IMR-90 (cell line): ENCODE measurements at regions not wholly inside any gene's neighbourhood (a gene's known extent, or its start where the extent isn't known, plus 50 kb on each side); places are given as distances from the start of the nearest gene placed in this dataset.

Experiments used
- ATAC-seq: fragments of 200-7000 bp; cut with Tn5 transposase; 2 replicates; pipeline ENCODE4 v1.9.1; 2020; ENCODE audit warnings: low read depth, mild to moderate bottlenecking, moderate library complexity
- BruUV-seq: library from RNA; stranded (reverse); fragments of 400-500 nt; replicated peaks from 2 replicates; lab custom pipeline; 2021; lab: Mats Ljungman, UMichigan
- CTCF ChIA-PET: fragments of 300-600 bp; formaldehyde crosslinking; extraction: SDS; loops from one replicate; lab custom pipeline; 2021; ENCODE audit warnings: antibody characterized with exemption; lab: Yijun Ruan, JAX
- POLR2A ChIA-PET: fragments of 300-600 bp; sonication (Branson Sonifier 250); formaldehyde crosslinking; loops from one replicate; lab custom pipeline; 2022; ENCODE audit warnings: antibody characterized with exemption; ENCODE audit not compliant: unreplicated experiment; lab: Charles Lee
- DNase-seq: peaks from one replicate; pipeline ENCODE4 v3.0.0; 2013
- H2AFZ ChIP-seq: replicated peaks from 2 replicates; pipeline ENCODE3; 2013; ENCODE audit warnings: low read length, mild to moderate bottlenecking; ENCODE audit not compliant: poor library complexity
- H2AK5ac ChIP-seq: 2 replicates; pipeline ENCODE4 v1.6.1; 2013; ENCODE audit warnings: low read depth, low read length, inconsistent platforms
- H2AK9ac ChIP-seq: replicated peaks from 2 replicates; pipeline ENCODE3; 2013; ENCODE audit warnings: mild to moderate bottlenecking, low read depth, low read length, moderate library complexity; ENCODE audit not compliant: poor library complexity
- H2BK120ac ChIP-seq: 2 replicates; pipeline ENCODE4 v1.6.1; 2013; ENCODE audit warnings: low read depth, low read length, inconsistent platforms
- H2BK15ac ChIP-seq: 3 replicates; pipeline ENCODE4 v1.6.1; 2013; ENCODE audit warnings: low read depth, low read length, inconsistent platforms
- H2BK20ac ChIP-seq: 2 replicates; pipeline ENCODE4 v1.6.1; 2013; ENCODE audit warnings: low read depth, mild to moderate bottlenecking, inconsistent platforms, low read length, moderate library complexity
- H2BK5ac ChIP-seq: 2 replicates; pipeline ENCODE4 v1.6.1; 2013; ENCODE audit warnings: mild to moderate bottlenecking, low read depth, low read length, inconsistent platforms; ENCODE audit not compliant: poor library complexity, severe bottlenecking
- H3K14ac ChIP-seq: replicated peaks from 2 replicates; pipeline ENCODE4 v1.6.1; 2013; ENCODE audit warnings: low read depth, low read length, inconsistent platforms
- H3K18ac ChIP-seq: 2 replicates; pipeline ENCODE4 v1.6.1; 2013; ENCODE audit warnings: low read depth, low read length, control low read depth
- H3K23ac ChIP-seq: 2 replicates; pipeline ENCODE4 v1.6.1; 2013; ENCODE audit warnings: low read depth, low read length, inconsistent platforms
- H3K27ac ChIP-seq: 2 replicates; pipeline ENCODE4 v1.5.1; 2013; ENCODE audit warnings: mild to moderate bottlenecking, control low read depth, low read length; ENCODE audit not compliant: insufficient read depth
- H3K27me3 ChIP-seq: 2 replicates; pipeline ENCODE4 v1.6.1; 2013; ENCODE audit warnings: low read length; ENCODE audit not compliant: control insufficient read depth, insufficient read depth
- H3K36me3 ChIP-seq: 2 replicates; pipeline ENCODE4 v1.6.1; 2013; ENCODE audit warnings: low read length, mixed read lengths; ENCODE audit not compliant: control insufficient read depth, insufficient read depth
- H3K4ac ChIP-seq: 2 replicates; pipeline ENCODE4 v1.6.1; 2013; ENCODE audit warnings: low read depth, low read length, inconsistent platforms
- H3K4me1 ChIP-seq: 2 replicates; pipeline ENCODE4 v1.6.1; 2013; ENCODE audit warnings: low read length, mixed read lengths; ENCODE audit not compliant: control insufficient read depth, insufficient read depth
- H3K4me2 ChIP-seq: 2 replicates; pipeline ENCODE4 v1.6.1; 2013; ENCODE audit warnings: low read depth, mild to moderate bottlenecking, control low read depth, low read length, moderate library complexity
- H3K4me3 ChIP-seq: 2 replicates; pipeline ENCODE4 v1.5.1; 2013; ENCODE audit warnings: low read depth, mild to moderate bottlenecking, control low read depth, low read length, moderate library complexity; ENCODE audit not compliant: insufficient read depth
- H3K56ac ChIP-seq: 2 replicates; pipeline ENCODE4 v1.6.1; 2013; ENCODE audit warnings: low read length, inconsistent platforms; ENCODE audit not compliant: insufficient read depth; ENCODE audit errors: extremely low read depth
- H3K79me1 ChIP-seq, 2 experiments: 2 replicates each; pipeline ENCODE4 v1.6.1; 2013; ENCODE audit warnings: low read length in 2 of 2, inconsistent platforms in 1 of 2, low read depth in 1 of 2
- H3K9ac ChIP-seq: 2 replicates; pipeline ENCODE4 v1.6.1; 2013; ENCODE audit warnings: low read depth, low read length, control low read depth
- H3K9me1 ChIP-seq: 2 replicates; pipeline ENCODE4 v1.6.1; 2013; ENCODE audit warnings: low read length, inconsistent platforms; ENCODE audit not compliant: insufficient read depth
- H3K9me3 ChIP-seq: 2 replicates; pipeline ENCODE4 v1.6.1; 2013; ENCODE audit warnings: low read length; ENCODE audit not compliant: control insufficient read depth, insufficient read depth
- H4K20me1 ChIP-seq: 2 replicates; pipeline ENCODE4 v1.6.1; 2013; ENCODE audit warnings: low read length, inconsistent platforms; ENCODE audit not compliant: insufficient read depth
- H4K5ac ChIP-seq: 2 replicates; pipeline ENCODE4 v1.6.1; 2013; ENCODE audit warnings: mild to moderate bottlenecking, low read depth, low read length, control low read depth
- H4K8ac ChIP-seq, 2 experiments: 2 replicates each; pipeline ENCODE4 v1.6.1; 2013; ENCODE audit warnings: low read depth in 2 of 2, low read length in 2 of 2, control low read depth in 1 of 2, inconsistent platforms in 1 of 2
- H4K91ac ChIP-seq: 2 replicates; pipeline ENCODE4 v1.6.1; 2013; ENCODE audit warnings: low read depth, low read length, inconsistent platforms; ENCODE audit not compliant: insufficient read depth
- CEBPB ChIP-seq: IDR thresholded peaks from 2 replicates; pipeline ENCODE4 v1.6.1; 2012; ENCODE audit warnings: low read depth, low read length, improper control_type of control experiment
- MAFK ChIP-seq: IDR thresholded peaks from 2 replicates; pipeline ENCODE4 v1.6.1; 2012; ENCODE audit warnings: low read depth, low read length, improper control_type of control experiment
- MAZ ChIP-seq: IDR thresholded peaks from 2 replicates; pipeline ENCODE4 v1.6.1; 2012; ENCODE audit warnings: low read depth, mild to moderate bottlenecking, low read length, improper control_type of control experiment, moderate library complexity, borderline replicate concordance
- MXI1 ChIP-seq: IDR thresholded peaks from 2 replicates; pipeline ENCODE4 v1.6.1; 2012; ENCODE audit warnings: low read depth, mild to moderate bottlenecking, low read length, moderate library complexity, borderline replicate concordance
- POLR2A ChIP-seq: IDR thresholded peaks from 2 replicates; pipeline ENCODE4 v1.6.1; 2012; ENCODE audit warnings: mild to moderate bottlenecking, low read depth, low read length
- RAD21 ChIP-seq: IDR thresholded peaks from 2 replicates; pipeline ENCODE4 v1.6.1; 2012; ENCODE audit warnings: low read length, improper control_type of control experiment
- SMC3 ChIP-seq: fragments of 150-350 bp; IDR thresholded peaks from 2 replicates; pipeline ENCODE4 v1.6.1; 2016; ENCODE audit warnings: low read depth, mild to moderate bottlenecking, antibody characterized with exemption, low read length, moderate library complexity
- USF2 ChIP-seq: fragments of 150-350 bp; IDR thresholded peaks from 2 replicates; pipeline ENCODE4 v1.6.1; 2017; ENCODE audit warnings: mild to moderate bottlenecking, antibody characterized with exemption, low read length, low read depth
- WGBS, 2 experiments: methylation state at CpG; one replicate each; pipeline versions ENCODE4 v1.1.5 to v1.1.7; 2013; ENCODE audit warnings: missing lambda C conversion rate in 2 of 2; ENCODE audit not compliant: insufficient read length in 1 of 2; ENCODE audit errors: extremely low coverage in 2 of 2; 5-methylcytosine and 5-hydroxymethylcytosine counted together
- dilution Hi-C: fragments of 300-500 bp; cut with HindIII; formaldehyde crosslinking; loops from one replicate; pipeline ENCODE4 v1.14.3; 2018; ENCODE audit warnings: low sequenced_read_pairs; ENCODE audit not compliant: unreplicated experiment
- in situ Hi-C: fragments of 300-500 bp; cut with MboI; formaldehyde crosslinking; loops from 3 replicates; pipeline ENCODE4 v1.14.3; 2019; ENCODE audit warnings: low sequenced_read_pairs, inconsistent platforms, mixed read lengths
- intact Hi-C: fragments of 100-400 bp; cut with micrococcal nuclease; formaldehyde crosslinking; loops from 2 replicates; pipeline ENCODE4 v1.10.0; 2022

- DNase-seq (no peak), ATAC-seq (no peak)
- no CpG with 5 or more reads among the region's 1 CpG for WGBS, 2 experiments
- no peak overlapping the region for H4K5ac ChIP-seq
- no peak overlapping the region for H3K9ac ChIP-seq
- H3K4ac ChIP-seq: no peak overlapping the region
- no peaks in the 10 kb centered on the region for H4K20me1 ChIP-seq
- no peak overlapping the region for H2AK9ac ChIP-seq
- in situ Hi-C loops: no loop called here
- no peaks in the 10 kb centered on the region for H3K79me1 ChIP-seq
- H2BK5ac ChIP-seq: no peak overlapping the region
- H4K91ac ChIP-seq: no peak overlapping the region
- no peak overlapping the region for H3K14ac ChIP-seq
- no peak overlapping the region for H2BK15ac ChIP-seq
- BruUV-seq: no TSS peak
- H3K36me3 ChIP-seq: no peaks in the 10 kb centered on the region
- intact Hi-C loops: no loop called here
- TF ChIP-seq RAD21 (no peak), POLR2A (no peak), CEBPB (no peak), MAFK (no peak), MXI1 (no peak), SMC3 (no peak), USF2 (no peak), MAZ (no peak)
- H3K4me1 ChIP-seq: no peaks in the 10 kb centered on the region
- no peak overlapping the region for H3K27ac ChIP-seq
- H3K27me3 ChIP-seq: no peaks in the 10 kb centered on the region
- H2AK5ac ChIP-seq: no peak overlapping the region
- no peak overlapping the region for H2AFZ ChIP-seq
- no peak overlapping the region for H3K4me3 ChIP-seq
- no peaks in the 10 kb centered on the region for H3K9me1 ChIP-seq
- H3K9me3 ChIP-seq: no peaks in the 10 kb centered on the region
- no peak overlapping the region for H3K56ac ChIP-seq
- no peak overlapping the region for H4K8ac ChIP-seq
- no peak overlapping the region for H2BK20ac ChIP-seq
- dilution Hi-C loops: no loop called here
- no peak overlapping the region for H3K23ac ChIP-seq
- POLR2A ChIA-PET: no interaction called here
- no peak overlapping the region for H3K4me2 ChIP-seq
- H2BK120ac ChIP-seq: no peak overlapping the region
- CTCF ChIA-PET: interaction anchor here (0.6 to 1.5 kb wide), 2 partner anchors 11 to 20 kb away, joined by 3 read pairs; no protein-coding TSS in a partner anchor
- no peak overlapping the region for H3K18ac ChIP-seq
Observed at GRCh38 chr3:77898621-77899020, 858.7 kb downstream of the ROBO2 start.
